ENCODE measurements at regions not wholly inside any gene's neighbourhood (a gene's known extent, or its start where the extent isn't known, plus 50 kb on each side); places are given as distances from the start of the nearest gene placed in this dataset.

GRCh38 chr5:166377756-166378155, 1913.7 kb upstream of the WWC1 start:
- no peaks in the 10 kb centered on the region for H3K4me1 ChIP-seq (ENCODE audit: control insufficient read depth, insufficient read depth, low read length)
- no peaks in the 10 kb centered on the region for H3K9me3 ChIP-seq (replicated peaks; ENCODE audit: control insufficient read depth, insufficient read depth, low read length)
- intact Hi-C loops (cut with micrococcal nuclease; ENCODE audit: unreplicated experiment) (no loop called here), in situ Hi-C loops (cut with MboI) (no loop called here)
- ATAC-seq (no peak), DNase-seq (ENCODE audit: low read depth, low spot score) (no peak), FAIRE-seq (no peak)
- RAD21 ChIA-PET (ENCODE audit: unreplicated experiment) = interaction anchor here (0.7 kb wide), 1 partner anchor 747 kb away, joined by 3 read pairs; no protein-coding TSS in a partner anchor
- H3K36me3 ChIP-seq (ENCODE audit: control insufficient read depth in 2 of 2, insufficient read depth in 2 of 2, low read length in 1 of 2) = no peaks in the 10 kb centered on the region
- SMC1A ChIA-PET (ENCODE audit: uncharacterized antibody, unreplicated experiment) = no interaction called here
- H3K4me3 ChIP-seq = no peak overlapping the region
- H3K27ac ChIP-seq (ENCODE audit: control insufficient read depth, insufficient read depth) = no peak overlapping the region
- no peak overlapping the region for H3K4me2 ChIP-seq (ENCODE audit: control insufficient read depth, insufficient read depth)
- H3K27me3 ChIP-seq (replicated peaks in 1 of 2; ENCODE audit: control insufficient read depth in 2 of 2, insufficient read depth in 2 of 2, low read length in 1 of 2) = no peaks in the 10 kb centered on the region
- POLR2A ChIA-PET = no interaction called here
- H2AFZ ChIP-seq (ENCODE audit: control insufficient read depth, low read depth, low read length) = no peak overlapping the region
- H4K20me1 ChIP-seq (ENCODE audit: control insufficient read depth, insufficient read depth) = no peaks in the 10 kb centered on the region
- no TSS peak for BruUV-seq (replicated peaks)
- H3K79me2 ChIP-seq (ENCODE audit: control insufficient read depth, insufficient read depth, low read length) = no peaks in the 10 kb centered on the region
- 23% methylated on average over 6 of the region's 6 CpGs for WGBS (ENCODE audit: insufficient coverage, insufficient replicate concordance, low lambda C conversion rate, missing lambda C conversion rate)
- TF ChIP-seq NKRF (conservative IDR thresholded peaks at IDR 0.05) = no peak
- no peak for TF ChIP-seq CEBPB (IDR thresholded peaks at IDR 0.05; ENCODE audit: borderline replicate concordance in 1 of 2, low read depth in 2 of 2, low read length in 2 of 2)
- no peak for TF ChIP-seq PAX5 (IDR thresholded peaks at IDR 0.05; ENCODE audit: borderline replicate concordance, low read depth, low read length)
- TF ChIP-seq CREM (IDR thresholded peaks at IDR 0.05; ENCODE audit: low read depth) = no peak
- no peak for TF ChIP-seq TCF3 (IDR thresholded peaks at IDR 0.05; ENCODE audit: borderline replicate concordance, insufficient read depth, low read depth, low read length)
- TF ChIP-seq, protein P1, sequence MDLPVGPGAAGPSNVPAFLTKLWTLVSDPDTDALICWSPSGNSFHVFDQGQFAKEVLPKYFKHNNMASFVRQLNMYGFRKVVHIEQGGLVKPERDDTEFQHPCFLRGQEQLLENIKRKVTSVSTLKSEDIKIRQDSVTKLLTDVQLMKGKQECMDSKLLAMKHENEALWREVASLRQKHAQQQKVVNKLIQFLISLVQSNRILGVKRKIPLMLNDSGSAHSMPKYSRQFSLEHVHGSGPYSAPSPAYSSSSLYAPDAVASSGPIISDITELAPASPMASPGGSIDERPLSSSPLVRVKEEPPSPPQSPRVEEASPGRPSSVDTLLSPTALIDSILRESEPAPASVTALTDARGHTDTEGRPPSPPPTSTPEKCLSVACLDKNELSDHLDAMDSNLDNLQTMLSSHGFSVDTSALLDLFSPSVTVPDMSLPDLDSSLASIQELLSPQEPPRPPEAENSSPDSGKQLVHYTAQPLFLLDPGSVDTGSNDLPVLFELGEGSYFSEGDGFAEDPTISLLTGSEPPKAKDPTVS (IDR thresholded peaks at IDR 0.05; ENCODE audit: low read depth, low read length) = no peak
- no peak for TF ChIP-seq MYC (IDR thresholded peaks at IDR 0.05; ENCODE audit: insufficient read depth, insufficient read length, insufficient replicate concordance, low read length, severe bottlenecking)
- CTCF ChIA-PET = interaction anchor here (0.7 kb wide), 1 partner anchor 672 kb away, joined by 3 read pairs; no protein-coding TSS in a partner anchor
- H3K9ac ChIP-seq (ENCODE audit: control insufficient read depth, insufficient read depth, low read length) = no peak overlapping the region

All from GM12878 (cell line).